Fibroblast of pulmonary artery (primary cell): ENCODE measurements at regions not wholly inside any gene's neighbourhood (a gene's known extent, or its start where the extent isn't known, plus 50 kb on each side); places are given as distances from the start of the nearest gene placed in this dataset.
A peak's percentile ranks its signal among the peaks of the same experiment; 100 is the strongest.

Experiments
- DNase-seq: peaks from one replicate; pipeline ENCODE4 v3.0.0-alpha.2; 2010; ENCODE audit warnings: low read depth
- H3K4me3 ChIP-seq: replicated peaks from 2 replicates; pipeline ENCODE4 v1.5.1; 2011; ENCODE audit warnings: low read depth, mild to moderate bottlenecking, control low read depth, low read length, moderate library complexity
- TF ChIP-seq, protein P1 (sequence below): IDR thresholded peaks from 2 replicates; pipeline ENCODE4 v1.5.1; 2011; ENCODE audit warnings: mild to moderate bottlenecking, control low read depth, low read length, inconsistent platforms; ENCODE audit errors: missing control alignments

DNA sequence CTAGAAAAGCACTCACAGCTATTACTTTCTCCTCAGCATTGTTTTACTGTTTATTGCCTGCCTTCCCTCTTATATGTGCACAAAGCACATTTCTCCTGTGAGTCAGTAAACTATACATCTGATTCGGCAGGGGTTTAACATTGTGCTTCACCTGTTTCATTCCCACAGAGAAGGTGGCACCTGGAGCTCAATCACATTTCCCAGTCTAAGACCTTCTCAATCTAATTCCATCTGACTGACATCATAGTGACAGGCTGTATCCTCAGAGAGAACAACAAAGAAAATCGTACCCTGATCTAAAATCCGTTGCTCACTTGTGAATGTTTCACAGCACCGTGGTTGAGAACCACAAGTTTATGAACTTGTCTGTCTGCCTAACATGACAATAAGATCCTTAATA lies 92.4 kb upstream of the CAST start:
- TF ChIP-seq, protein P1, sequence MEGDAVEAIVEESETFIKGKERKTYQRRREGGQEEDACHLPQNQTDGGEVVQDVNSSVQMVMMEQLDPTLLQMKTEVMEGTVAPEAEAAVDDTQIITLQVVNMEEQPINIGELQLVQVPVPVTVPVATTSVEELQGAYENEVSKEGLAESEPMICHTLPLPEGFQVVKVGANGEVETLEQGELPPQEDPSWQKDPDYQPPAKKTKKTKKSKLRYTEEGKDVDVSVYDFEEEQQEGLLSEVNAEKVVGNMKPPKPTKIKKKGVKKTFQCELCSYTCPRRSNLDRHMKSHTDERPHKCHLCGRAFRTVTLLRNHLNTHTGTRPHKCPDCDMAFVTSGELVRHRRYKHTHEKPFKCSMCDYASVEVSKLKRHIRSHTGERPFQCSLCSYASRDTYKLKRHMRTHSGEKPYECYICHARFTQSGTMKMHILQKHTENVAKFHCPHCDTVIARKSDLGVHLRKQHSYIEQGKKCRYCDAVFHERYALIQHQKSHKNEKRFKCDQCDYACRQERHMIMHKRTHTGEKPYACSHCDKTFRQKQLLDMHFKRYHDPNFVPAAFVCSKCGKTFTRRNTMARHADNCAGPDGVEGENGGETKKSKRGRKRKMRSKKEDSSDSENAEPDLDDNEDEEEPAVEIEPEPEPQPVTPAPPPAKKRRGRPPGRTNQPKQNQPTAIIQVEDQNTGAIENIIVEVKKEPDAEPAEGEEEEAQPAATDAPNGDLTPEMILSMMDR, result no peak
- no peak for DNase-seq
- H3K4me3 ChIP-seq, result no peak overlapping the region

DNA sequence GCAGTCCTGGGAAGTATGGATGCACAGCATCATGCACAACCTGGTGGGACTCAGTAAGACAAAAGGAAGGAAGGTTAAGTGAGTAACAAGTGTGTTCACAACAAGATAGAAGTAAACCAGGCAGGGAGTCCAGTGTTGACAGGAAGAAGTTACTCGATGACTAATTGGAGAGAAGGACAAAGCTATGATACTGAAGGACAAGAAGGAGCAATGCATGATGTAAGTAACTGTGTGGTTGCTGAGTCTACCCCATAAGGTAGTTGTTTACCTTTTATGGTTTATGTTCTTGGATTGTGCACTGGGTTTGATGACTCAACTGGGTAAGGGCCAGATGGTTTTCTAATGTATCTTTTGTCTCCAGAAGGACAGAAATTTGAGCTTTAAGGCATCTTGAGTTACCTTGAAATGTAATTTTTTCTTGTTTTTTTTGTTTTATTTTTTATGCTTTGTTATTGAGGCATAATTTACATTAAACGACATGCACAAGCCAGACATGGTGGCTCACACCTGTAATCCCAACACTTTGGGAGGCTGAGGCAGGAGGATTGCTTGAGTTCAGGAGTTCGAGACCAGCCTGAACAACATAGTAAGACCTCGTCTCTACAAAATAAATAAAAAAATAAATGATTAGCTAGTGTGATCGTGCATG lies 89.2 kb upstream of the CAST start:
- no peak overlapping the region for H3K4me3 ChIP-seq
- peak; percentile 96 for DNase-seq
- TF ChIP-seq, protein P1, result no peak

DNA sequence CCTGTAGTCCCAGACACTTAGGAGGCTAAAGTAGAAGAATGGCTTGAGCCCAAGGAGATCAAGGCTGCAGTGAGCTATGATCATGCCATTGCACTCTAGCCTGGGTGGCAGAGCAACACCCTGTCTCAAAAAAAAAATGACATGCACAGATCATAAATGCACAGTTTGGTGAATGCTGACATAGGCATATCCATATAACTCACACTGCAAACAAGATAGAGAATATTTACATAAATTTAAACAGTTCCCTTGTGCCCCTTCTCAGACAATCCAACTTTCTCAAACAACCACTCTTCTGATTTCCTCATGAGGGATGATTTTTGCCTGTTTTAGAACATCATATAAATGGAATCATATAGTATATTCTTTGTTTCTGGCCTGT lies 88.7 kb upstream of the CAST start:
- TF ChIP-seq, protein P1, result no peak
- H3K4me3 ChIP-seq, result no peak overlapping the region
- no peak for DNase-seq

DNA sequence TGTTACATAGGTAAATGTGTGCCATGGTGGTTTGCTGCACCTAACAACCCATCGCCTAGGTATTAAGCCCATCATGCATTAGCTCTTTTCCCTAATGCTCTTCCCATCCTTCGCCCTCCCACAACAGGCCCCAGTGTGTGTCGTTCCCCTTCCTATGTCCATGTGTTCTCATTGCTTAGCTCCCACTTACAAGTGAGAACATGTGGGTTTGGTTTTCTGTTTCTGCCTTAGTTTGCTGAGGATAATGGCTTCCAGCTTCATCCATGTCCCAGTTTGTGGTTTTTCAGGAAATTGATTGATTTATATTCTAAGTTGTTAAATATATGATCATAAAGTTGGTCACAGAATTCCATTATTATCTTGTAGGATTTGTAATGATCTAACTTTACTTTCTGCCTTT lies 85.3 kb upstream of the CAST start:
- TF ChIP-seq, protein P1, result no peak
- H3K4me3 ChIP-seq, result no peak overlapping the region
- DNase-seq, result no peak

DNA sequence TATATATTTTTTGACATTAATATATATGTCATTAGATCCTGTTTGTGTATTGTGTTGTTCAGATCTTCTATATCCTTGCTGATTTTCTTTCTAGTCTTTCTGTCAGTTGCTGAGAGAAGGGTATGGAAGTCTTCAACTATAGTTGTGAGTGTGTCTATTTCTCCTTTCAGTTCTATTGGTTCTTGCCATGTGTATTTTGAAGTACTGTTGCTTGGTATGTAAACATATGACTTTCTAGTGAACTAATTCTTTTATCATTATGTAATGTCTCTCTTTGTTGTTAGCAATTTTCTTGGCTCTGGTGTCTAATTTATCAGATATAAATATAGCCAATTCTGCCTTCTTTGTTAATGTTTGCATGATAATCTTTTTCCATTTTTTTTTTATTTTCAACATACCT lies 84.3 kb upstream of the CAST start:
- H3K4me3 ChIP-seq, result no peak overlapping the region
- TF ChIP-seq, protein P1, result no peak
- DNase-seq, result no peak

DNA sequence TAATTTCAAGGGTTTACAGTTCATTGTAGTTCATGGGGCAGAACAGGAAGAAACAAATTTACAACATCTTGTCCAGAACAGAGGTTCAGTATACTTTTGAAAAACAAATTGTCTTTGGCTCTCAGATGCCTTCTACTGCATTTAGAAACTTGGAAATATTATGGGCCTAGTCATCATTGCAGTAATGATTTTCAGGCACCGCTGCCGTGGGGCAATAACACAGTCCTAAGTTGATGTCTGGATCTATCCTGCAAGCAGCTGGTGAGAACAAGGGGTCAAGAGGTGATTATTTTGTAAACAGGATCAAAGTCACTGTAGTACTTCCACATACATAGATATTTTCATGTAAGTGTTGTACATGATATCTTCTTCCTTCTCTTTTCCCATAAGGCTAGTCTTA lies 82.5 kb upstream of the CAST start:
- DNase-seq, result no peak
- TF ChIP-seq, protein P1, result no peak
- no peak overlapping the region for H3K4me3 ChIP-seq

DNA sequence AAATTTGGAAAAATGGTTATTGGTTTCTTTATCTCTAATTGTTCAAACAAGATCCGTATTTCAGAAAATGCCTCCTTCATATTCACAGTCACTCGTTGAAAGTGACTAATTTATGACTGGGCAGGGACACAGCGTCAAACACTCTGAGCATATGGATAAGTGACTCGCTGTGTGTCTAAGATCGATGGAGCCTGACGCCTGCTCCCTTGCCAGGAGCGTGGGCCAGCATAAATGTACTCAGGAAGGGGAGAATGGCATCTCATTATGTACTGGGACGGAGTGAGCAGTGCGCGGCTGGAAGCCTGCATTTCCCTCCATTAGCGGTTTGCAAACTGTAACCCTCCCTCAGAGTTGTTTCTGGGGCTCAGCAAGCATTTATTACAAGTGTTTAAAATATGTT lies 79.8 kb upstream of the CAST start:
- no peak for DNase-seq
- H3K4me3 ChIP-seq, result no peak overlapping the region
- TF ChIP-seq, protein P1, result no peak
